ENCODE measurements at regions not wholly inside any gene's neighbourhood (a gene's known extent, or its start where the extent isn't known, plus 50 kb on each side); places are given as distances from the start of the nearest gene placed in this dataset.

DNA sequence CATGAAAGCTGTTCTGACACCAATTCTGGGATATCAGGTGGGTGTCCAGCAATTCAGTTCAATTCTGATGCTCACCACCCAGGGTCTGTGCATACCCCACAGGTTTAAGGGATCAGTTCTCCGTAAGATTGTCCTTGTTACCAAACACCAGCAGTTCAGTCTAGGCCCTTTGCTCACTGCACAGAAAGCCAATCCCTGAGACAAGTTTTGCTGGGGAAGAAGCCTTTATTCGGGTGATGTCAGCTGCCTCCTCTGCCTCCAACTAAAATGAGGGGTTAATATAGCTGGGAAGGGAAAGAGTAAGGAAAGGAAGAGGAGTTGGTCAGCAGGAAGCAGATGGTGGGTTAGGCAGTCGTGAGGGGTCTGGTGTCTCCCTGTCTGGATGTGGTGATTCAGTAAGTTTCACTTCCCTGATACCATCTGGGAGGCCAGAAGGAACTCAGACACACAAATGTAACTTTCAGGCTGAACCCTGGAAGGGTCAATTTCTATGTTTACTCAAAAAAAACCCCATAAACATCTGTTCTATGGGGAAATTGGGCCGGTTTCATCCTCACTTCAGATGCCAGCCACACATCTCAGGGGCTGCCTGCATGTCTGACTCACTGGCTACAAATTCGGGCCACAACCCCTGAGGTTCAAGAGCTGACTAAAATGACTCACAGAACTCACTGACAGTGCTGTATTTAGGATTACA is 83.3 kb upstream of the PGBD5 start:
- TF ChIP-seq, protein P1, sequence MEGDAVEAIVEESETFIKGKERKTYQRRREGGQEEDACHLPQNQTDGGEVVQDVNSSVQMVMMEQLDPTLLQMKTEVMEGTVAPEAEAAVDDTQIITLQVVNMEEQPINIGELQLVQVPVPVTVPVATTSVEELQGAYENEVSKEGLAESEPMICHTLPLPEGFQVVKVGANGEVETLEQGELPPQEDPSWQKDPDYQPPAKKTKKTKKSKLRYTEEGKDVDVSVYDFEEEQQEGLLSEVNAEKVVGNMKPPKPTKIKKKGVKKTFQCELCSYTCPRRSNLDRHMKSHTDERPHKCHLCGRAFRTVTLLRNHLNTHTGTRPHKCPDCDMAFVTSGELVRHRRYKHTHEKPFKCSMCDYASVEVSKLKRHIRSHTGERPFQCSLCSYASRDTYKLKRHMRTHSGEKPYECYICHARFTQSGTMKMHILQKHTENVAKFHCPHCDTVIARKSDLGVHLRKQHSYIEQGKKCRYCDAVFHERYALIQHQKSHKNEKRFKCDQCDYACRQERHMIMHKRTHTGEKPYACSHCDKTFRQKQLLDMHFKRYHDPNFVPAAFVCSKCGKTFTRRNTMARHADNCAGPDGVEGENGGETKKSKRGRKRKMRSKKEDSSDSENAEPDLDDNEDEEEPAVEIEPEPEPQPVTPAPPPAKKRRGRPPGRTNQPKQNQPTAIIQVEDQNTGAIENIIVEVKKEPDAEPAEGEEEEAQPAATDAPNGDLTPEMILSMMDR (IDR thresholded peaks at IDR 0.05; ENCODE audit: borderline replicate concordance, extremely low read depth, low read length, poor library complexity, severe bottlenecking): no peak
- no peak for TF ChIP-seq EZH2 (IDR thresholded peaks at IDR 0.05; ENCODE audit: borderline replicate concordance, low read depth, low read length, severe bottlenecking)
